ENCODE measurements at regions not wholly inside any gene's neighbourhood (a gene's known extent, or its start where the extent isn't known, plus 50 kb on each side); places are given as distances from the start of the nearest gene placed in this dataset.

DNA sequence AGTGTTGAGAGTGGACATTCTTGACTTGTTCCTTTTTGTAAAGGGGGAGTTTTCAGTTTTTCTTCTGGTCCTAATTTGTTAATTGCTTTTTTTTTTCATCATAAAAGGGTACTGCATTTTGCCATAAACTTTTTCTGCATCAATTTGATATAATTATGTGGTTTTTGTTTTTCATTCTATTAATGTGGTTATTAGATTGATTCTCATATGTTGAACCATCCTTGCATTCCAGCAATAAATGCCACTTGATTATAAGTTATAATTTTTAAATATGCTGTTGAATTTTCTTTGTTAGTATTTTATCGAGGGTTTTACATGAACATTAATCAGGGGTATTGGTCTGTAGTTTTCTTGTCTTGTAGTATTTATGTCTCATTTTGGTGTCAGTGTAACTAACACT is 87.2 kb upstream of the SMIM36 start:
- H3K9ac ChIP-seq (ENCODE audit: control insufficient read depth, extremely low read depth, insufficient read depth, low read length) = no peak overlapping the region
- no peak overlapping the region for H3K4me3 ChIP-seq (ENCODE audit: control insufficient read depth in 2 of 3, extremely low read depth in 1 of 3, insufficient read depth in 2 of 3, low read depth in 1 of 3, low read length in 3 of 3)
- dilution Hi-C loops (cut with MboI; ENCODE audit: extremely low pct_ligation_motif_present, low sequenced_read_pairs) = no loop called here
- TF ChIP-seq, protein P1, sequence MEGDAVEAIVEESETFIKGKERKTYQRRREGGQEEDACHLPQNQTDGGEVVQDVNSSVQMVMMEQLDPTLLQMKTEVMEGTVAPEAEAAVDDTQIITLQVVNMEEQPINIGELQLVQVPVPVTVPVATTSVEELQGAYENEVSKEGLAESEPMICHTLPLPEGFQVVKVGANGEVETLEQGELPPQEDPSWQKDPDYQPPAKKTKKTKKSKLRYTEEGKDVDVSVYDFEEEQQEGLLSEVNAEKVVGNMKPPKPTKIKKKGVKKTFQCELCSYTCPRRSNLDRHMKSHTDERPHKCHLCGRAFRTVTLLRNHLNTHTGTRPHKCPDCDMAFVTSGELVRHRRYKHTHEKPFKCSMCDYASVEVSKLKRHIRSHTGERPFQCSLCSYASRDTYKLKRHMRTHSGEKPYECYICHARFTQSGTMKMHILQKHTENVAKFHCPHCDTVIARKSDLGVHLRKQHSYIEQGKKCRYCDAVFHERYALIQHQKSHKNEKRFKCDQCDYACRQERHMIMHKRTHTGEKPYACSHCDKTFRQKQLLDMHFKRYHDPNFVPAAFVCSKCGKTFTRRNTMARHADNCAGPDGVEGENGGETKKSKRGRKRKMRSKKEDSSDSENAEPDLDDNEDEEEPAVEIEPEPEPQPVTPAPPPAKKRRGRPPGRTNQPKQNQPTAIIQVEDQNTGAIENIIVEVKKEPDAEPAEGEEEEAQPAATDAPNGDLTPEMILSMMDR (optimal IDR thresholded peaks at IDR 0.05 in 1 of 3, IDR thresholded peaks at IDR 0.05 in 1 of 3, conservative IDR thresholded peaks at IDR 0.05 in 1 of 3; ENCODE audit: extremely low read depth in 1 of 3, insufficient read depth in 2 of 3, low read length in 3 of 3) = no peak
- no peak for TF ChIP-seq EZH2 (IDR thresholded peaks at IDR 0.05; ENCODE audit: low read length)
- H4K20me1 ChIP-seq (ENCODE audit: control insufficient read depth, extremely low read depth, insufficient read depth, low read length) = no peaks in the 10 kb centered on the region
- H3K4me2 ChIP-seq (ENCODE audit: control insufficient read depth, extremely low read depth, insufficient read depth, low read depth, low read length) = no peak overlapping the region
- H3K27me3 ChIP-seq (ENCODE audit: control insufficient read depth, extremely low read depth, insufficient read depth, low read length) = no peaks in the 10 kb centered on the region
- FAIRE-seq (no peak), DNase-seq (ENCODE audit: low read depth, low spot score) (no peak)
- H3K36me3 ChIP-seq (ENCODE audit: control insufficient read depth in 2 of 2, extremely low read depth in 1 of 2, insufficient read depth in 2 of 2, low read length in 2 of 2) = no peaks in the 10 kb centered on the region
- H3K27ac ChIP-seq (ENCODE audit: control insufficient read depth, insufficient read depth, low read length) = no peak overlapping the region
- H3K79me2 ChIP-seq (ENCODE audit: control insufficient read depth, insufficient read depth, low read length) = no peaks in the 10 kb centered on the region
- H3K9me1 ChIP-seq (ENCODE audit: control insufficient read depth, extremely low read depth, insufficient read depth, low read length) = no peaks in the 10 kb centered on the region
- no peak overlapping the region for H2AFZ ChIP-seq (ENCODE audit: control insufficient read depth, low read length)
- no peaks in the 10 kb centered on the region for H3K4me1 ChIP-seq (ENCODE audit: control insufficient read depth, extremely low read depth, insufficient read depth, low read length)
- H3K9me3 ChIP-seq (ENCODE audit: control insufficient read depth, low read depth, low read length) = no peaks in the 10 kb centered on the region

DNA sequence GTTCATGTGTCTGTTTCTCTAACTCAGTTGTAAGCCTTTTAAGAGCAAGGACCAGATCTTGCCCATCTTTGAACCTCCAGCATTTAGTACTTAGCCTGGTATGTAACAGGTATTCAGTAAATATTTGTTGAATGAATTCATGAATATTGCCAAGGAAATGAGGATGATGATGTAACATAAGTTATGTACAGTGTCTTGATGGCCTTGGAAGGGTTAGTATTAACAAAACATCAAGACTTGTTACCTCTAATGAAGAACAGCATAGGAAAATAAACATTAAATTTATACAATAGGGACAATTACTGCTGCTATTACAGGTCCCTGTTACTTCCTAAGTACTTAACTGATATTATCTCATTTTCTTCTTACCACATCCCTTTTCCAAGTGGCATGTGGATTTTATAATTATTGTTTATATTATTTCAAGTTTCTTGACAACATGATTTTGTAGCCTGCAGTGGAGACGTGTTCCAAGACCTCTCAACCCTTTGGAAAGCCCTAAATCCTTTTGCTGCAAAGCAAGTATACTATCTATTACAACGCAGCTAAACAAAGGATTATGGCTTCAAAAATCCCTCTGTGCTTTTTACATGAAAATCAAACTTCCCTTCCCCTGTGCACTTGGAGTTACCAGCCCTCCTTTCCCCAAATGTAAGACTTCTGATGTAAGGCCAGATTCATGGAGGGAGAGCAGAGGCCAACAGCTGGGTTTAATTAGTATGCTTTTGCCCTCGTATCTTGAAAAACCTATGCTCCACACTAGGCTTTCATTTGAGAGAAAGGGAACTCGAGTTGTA is 77.4 kb upstream of the SMIM36 start:
- Histone ChIP-seq H2AFZ (ENCODE audit: control insufficient read depth, low read length) (no peak overlapping the region), H3K9ac (ENCODE audit: control insufficient read depth, extremely low read depth, insufficient read depth, low read length) (no peak overlapping the region), H3K9me3 (ENCODE audit: control insufficient read depth, low read depth, low read length) (no peaks in the 10 kb centered on the region), H3K27ac (ENCODE audit: control insufficient read depth, insufficient read depth, low read length) (no peak overlapping the region), H3K36me3 (ENCODE audit: control insufficient read depth in 2 of 2, extremely low read depth in 1 of 2, insufficient read depth in 2 of 2, low read length in 2 of 2) (no peaks in the 10 kb centered on the region), H3K4me2 (ENCODE audit: control insufficient read depth, extremely low read depth, insufficient read depth, low read depth, low read length) (no peak overlapping the region), H3K4me1 (ENCODE audit: control insufficient read depth, extremely low read depth, insufficient read depth, low read length) (no peaks in the 10 kb centered on the region), H4K20me1 (ENCODE audit: control insufficient read depth, extremely low read depth, insufficient read depth, low read length) (no peaks in the 10 kb centered on the region), H3K27me3 (ENCODE audit: control insufficient read depth, extremely low read depth, insufficient read depth, low read length) (no peaks in the 10 kb centered on the region), H3K9me1 (ENCODE audit: control insufficient read depth, extremely low read depth, insufficient read depth, low read length) (no peaks in the 10 kb centered on the region), H3K79me2 (ENCODE audit: control insufficient read depth, insufficient read depth, low read length) (no peaks in the 10 kb centered on the region), H3K4me3 (ENCODE audit: control insufficient read depth in 2 of 3, extremely low read depth in 1 of 3, insufficient read depth in 2 of 3, low read depth in 1 of 3, low read length in 3 of 3) (no peak overlapping the region)
- FAIRE-seq (no peak), DNase-seq (ENCODE audit: low read depth, low spot score) (no peak)
- TF ChIP-seq, protein P1 (optimal IDR thresholded peaks at IDR 0.05 in 1 of 3, IDR thresholded peaks at IDR 0.05 in 1 of 3, conservative IDR thresholded peaks at IDR 0.05 in 1 of 3; ENCODE audit: extremely low read depth in 1 of 3, insufficient read depth in 2 of 3, low read length in 3 of 3) = no peak
- TF ChIP-seq EZH2 (IDR thresholded peaks at IDR 0.05; ENCODE audit: low read length) = no peak
- dilution Hi-C loops (cut with MboI; ENCODE audit: extremely low pct_ligation_motif_present, low sequenced_read_pairs) = no loop called here

Measured in keratinocyte (primary cell).